GM19467 (cell line): ENCODE measurements at regions not wholly inside any gene's neighbourhood (a gene's known extent, or its start where the extent isn't known, plus 50 kb on each side); places are given as distances from the start of the nearest gene placed in this dataset.
"Not testable (repeated sequence)": the region's sequence is repeated elsewhere in the genome, so short reads cannot be mapped to it uniquely, and the experiment has no call there.

ENCODE experiments used
- ATAC-seq: cut with Tn5 transposase; IDR thresholded peaks from one replicate; pipeline ENCODE4 v1.9.1; 2021; ENCODE audit warnings: mild to moderate bottlenecking, moderate library complexity; ENCODE audit not compliant: unreplicated experiment

DNA sequence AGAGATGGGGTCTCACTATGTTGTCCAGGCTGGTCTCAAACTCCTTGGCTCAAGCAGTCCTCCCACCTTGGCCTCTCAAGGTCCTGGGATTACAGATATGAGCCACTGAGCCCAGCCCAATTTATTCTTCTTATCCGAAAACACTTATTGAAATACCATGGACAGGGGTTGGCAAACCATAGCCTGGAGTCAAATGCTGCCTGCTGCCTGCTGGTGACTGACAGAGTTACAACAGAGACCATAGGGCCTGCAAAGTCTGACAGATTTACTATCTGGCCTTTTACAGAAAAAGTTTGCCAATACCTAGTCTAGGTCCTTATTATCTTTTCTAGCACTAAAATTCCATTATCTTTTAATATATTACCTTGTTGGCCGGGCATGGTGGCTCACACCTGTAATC lies 87.1 kb upstream of the ZNF281 start:
- no peak for ATAC-seq

GRCh38 chr1:200495901-200496300 lies 86.1 kb upstream of the ZNF281 start:
- no peak for ATAC-seq

GRCh38 chr1:200493344-200493743 lies 83.5 kb upstream of the ZNF281 start:
- ATAC-seq = no peak

GRCh38 chr1:200491103-200491502 lies 81.3 kb upstream of the ZNF281 start:
- ATAC-seq = no peak

GRCh38 chr1:200490183-200490582 lies 80.3 kb upstream of the ZNF281 start:
- ATAC-seq = no peak

DNA sequence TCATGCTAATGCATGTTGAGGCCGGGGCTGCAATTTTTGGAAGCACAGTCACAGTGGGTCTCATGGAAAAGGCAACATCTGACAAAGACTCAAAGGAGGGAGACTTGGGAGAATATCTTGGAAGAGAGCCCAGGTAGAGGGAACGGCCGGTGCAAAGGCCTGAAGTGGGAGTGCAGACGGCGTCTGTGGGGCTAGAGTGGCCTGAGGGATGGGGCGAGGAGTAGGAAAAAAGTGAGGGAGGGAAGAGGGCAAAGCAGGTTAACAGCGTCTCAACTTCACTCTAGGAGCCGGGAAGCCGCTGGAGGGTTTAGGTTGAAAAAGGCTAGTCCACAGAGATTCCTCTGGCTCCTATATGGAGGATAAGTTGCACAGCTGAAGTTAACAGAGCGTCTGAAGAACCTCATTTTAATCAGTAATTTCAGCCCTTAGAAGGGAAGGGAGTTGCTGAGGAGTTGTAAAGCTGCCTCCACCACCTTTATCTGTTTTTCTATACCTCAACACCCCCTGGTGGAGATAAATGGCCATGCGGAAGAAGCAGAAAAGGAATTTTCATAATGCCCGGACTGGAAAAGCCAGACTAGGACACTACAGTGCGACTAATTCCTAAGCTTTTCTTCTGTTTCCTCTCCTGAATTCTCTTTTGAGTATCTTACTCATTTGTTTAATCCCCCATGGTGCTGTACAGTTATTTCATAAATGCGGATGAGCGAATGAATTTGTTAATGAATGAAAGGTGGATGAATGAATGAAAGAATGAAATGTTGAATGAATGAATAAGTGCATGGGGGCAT lies 78.7 kb upstream of the ZNF281 start:
- ATAC-seq = no peak

- ATAC-seq = no peak
These were observed 77.8 kb upstream of the ZNF281 start for GRCh38 chr1:200487650-200488049.

GRCh38 chr1:200486634-200487033 lies 76.8 kb upstream of the ZNF281 start:
- ATAC-seq = no peak

- not testable (repeated sequence) for ATAC-seq
These were observed 74.7 kb upstream of the ZNF281 start for GRCh38 chr1:200484438-200484946.

DNA sequence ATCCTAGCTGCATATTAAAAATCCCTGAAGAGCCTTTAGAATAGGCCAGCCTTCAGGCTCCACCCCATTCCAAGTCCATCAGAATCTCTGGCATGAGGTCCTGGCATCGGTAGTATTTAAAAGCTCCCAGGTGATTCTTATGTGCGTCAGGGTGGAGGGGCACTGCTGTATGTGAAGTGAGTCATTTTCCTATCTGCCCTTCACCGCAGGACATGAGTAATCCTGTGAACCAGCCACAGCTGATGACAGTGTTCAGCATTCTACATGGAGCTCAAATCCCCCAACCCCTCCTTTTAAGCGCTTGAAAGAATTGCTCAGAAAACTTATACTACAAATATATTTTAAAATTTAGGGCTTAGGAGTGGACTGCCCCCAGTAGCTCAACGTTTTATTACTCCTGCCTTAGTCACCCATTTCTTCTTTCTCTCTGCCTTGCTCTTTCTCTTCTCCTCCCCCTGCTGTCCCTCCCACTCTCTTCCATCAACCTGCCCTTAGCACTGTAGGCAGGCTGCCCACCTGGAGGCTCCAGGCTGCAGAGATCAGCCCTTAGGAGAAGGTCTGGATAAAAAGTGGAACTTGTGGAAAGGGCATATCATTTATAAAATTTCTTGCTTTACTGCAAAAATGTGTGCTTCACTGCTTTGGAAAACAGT lies 73.8 kb upstream of the ZNF281 start:
- ATAC-seq = peak; percentile 94

DNA sequence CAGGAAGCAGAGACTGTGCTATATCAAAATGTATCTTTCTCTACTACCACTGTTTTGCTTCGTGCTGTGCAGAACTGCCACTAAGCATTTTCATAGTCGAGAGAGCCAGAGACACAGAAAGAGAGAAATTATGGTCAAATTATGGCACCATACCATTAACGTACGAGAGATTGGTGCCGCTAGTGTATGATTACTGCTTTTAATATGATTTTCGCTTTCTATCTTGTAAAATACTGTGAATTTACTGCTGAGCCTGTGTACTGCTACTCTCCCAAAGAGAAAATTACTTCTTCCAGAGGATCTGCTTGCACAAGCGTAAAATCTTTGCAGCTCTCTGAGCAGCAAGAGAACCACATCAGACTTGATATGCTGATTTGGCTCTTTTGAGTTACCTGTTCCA lies 71.1 kb upstream of the ZNF281 start:
- ATAC-seq = no peak

- no peak for ATAC-seq
These were observed 70.0 kb upstream of the ZNF281 start for GRCh38 chr1:200479816-200480215.

DNA sequence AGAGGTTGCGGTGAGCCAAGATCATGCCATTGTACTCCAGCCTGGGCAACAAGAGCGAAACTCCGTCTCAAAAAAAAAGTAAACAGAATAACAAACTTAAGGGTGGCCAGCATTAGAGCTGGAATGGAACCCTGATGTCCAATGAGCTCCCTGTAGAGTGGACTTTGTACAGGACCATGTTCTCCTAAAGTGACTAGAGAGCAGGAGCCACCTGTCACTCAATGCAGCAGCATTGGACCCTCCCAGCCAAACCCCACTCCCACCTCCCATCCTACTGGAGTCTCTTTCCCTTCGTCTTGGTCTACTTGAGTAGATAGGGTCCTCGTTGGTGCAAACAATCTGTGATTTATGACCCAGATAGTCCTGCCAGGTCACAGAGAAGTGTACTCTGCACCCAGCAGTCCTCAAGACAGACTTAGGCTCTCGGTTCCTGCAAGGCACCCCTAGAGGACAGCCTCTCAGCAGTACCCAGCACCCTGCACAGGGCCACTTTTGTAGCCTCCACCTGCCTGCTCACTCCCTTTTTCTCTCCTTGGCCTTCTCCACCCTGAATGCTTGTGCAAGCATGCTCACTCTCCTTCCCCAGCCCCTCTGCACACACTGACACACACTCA lies 69.2 kb upstream of the ZNF281 start:
- ATAC-seq = no peak

DNA sequence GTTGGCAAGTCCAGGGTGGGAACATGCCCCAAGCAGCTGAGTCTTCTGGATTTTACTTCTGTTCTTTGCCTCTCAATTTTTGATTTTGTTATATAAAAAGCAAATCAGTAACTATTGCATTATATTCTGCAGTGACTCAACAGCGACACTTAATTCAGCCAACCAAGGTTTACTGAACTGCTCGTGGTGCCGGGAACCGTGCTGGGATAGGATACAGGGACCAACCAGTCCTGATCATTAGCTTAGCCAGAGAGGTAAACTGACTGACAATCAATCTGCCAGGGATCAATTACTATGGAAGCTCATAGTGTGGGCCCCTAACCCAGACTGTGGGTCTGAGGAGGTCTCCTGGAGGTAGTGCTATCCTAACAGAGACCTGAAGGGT lies 68.4 kb upstream of the ZNF281 start:
- no peak for ATAC-seq

GRCh38 chr1:200474633-200475032 lies 64.8 kb upstream of the ZNF281 start:
- ATAC-seq = no peak

DNA sequence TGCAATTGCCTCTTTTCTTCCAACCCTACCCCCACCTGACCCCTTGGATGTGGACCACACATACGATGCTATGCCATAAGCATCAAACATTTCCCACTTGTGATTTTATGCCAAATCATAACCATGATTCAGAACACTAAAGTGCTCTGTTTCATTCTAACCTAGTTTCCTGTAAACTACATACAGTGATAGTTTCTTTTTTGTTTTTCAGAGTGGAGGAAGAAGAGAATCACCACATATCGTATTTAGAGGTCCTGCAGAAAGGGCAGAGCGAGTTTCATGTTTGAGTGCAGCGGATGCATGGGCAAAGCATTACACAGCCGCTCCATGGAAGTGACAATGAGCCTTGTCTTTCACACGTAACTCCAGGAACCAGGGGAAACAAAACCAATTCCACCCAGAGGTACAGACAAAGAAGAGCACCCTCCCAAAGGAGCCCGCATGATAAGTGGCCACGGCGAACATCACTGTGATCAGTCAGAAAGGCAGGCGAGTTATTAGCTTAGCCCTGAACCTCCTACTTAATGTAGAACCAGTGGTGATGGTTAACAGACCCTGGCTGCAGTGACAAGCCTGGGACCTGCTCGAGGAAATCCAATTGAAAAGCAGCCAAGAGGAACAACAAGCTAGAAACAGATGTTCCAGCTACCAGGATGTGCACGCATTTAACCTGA lies 64.0 kb upstream of the ZNF281 start:
- peak; percentile 54 for ATAC-seq

GRCh38 chr1:200471739-200472138 lies 61.9 kb upstream of the ZNF281 start:
- ATAC-seq = no peak

- ATAC-seq = no peak
These were observed 58.6 kb upstream of the ZNF281 start for GRCh38 chr1:200468264-200469001.

DNA sequence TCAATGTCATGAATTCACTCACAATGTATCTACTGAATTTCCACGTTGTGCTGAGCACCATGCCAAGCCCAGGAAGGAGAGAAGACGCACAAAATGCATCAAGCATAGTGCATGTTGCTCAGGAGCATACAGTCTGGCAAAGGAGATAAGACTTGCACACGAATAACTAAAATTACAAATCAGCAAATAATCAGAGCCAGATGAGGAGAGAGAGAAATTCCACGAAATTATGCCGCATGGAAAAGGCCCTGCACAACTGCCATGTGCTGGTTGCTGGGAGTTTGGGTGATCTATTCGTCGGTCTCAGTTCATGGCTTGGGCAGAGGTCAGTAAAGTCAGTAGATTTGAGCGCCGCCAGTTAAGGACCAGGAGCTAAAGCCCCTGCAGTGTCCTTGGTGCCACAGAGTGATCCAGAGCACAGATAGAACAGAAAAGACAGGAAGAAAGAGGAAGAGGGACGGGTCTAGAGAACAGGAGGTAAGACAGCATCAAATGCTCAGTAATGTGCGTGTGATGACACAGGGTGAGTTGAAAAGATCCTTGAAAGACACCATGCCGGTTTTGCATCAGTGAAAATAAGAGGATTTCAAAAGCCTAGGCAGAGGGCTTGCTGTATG lies 55.1 kb upstream of the ZNF281 start:
- ATAC-seq = no peak
